ENCODE measurements at regions not wholly inside any gene's neighbourhood (a gene's known extent, or its start where the extent isn't known, plus 50 kb on each side); places are given as distances from the start of the nearest gene placed in this dataset.

DNA sequence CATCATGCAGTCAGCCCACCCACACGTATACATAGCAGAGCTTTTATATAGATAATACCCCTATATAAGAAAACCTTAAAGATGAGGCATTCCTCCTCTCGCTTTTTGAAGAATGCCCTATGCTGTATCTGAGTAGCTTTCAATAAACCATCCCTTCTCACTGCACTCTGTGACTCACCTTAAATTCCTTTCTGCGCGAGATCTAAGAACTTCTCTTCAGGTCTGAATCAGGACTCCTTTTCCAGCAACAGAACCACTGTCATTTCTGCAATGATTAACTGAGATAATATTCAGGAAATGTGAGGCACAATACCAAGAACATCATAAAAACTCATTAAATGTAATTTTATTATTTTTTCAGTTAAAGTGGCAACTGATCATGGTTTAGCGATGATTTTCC is 76.4 kb upstream of the DCLK2 start:
- no peak overlapping the region for H3K4me3 ChIP-seq (ENCODE audit: low read depth, low read length)
- TF ChIP-seq, protein P1, sequence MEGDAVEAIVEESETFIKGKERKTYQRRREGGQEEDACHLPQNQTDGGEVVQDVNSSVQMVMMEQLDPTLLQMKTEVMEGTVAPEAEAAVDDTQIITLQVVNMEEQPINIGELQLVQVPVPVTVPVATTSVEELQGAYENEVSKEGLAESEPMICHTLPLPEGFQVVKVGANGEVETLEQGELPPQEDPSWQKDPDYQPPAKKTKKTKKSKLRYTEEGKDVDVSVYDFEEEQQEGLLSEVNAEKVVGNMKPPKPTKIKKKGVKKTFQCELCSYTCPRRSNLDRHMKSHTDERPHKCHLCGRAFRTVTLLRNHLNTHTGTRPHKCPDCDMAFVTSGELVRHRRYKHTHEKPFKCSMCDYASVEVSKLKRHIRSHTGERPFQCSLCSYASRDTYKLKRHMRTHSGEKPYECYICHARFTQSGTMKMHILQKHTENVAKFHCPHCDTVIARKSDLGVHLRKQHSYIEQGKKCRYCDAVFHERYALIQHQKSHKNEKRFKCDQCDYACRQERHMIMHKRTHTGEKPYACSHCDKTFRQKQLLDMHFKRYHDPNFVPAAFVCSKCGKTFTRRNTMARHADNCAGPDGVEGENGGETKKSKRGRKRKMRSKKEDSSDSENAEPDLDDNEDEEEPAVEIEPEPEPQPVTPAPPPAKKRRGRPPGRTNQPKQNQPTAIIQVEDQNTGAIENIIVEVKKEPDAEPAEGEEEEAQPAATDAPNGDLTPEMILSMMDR (IDR thresholded peaks at IDR 0.05; ENCODE audit: insufficient read depth, low read depth, low read length), result no peak
- DNase-seq (ENCODE audit: low read depth), result no peak

DNA sequence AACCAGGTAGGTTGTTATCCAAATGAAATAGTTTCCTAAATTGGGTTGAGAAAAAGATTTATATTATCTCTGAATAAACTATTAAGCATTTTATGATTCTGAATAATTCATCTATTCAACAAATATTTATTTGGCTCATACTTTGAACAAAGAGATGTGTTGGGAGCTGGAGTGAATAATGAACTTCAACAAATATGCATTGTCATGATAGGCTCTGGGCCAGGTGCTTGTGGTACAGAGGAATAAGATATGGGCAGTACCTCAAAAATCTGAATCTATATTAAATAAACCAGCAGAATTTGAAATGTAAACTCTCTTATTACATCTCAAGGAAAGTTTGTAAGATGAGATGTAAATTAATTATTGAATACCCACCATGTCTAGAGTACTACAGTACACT is 75.7 kb upstream of the DCLK2 start:
- no peak overlapping the region for H3K4me3 ChIP-seq (ENCODE audit: low read depth, low read length)
- TF ChIP-seq, protein P1 (IDR thresholded peaks at IDR 0.05; ENCODE audit: insufficient read depth, low read depth, low read length), result no peak
- DNase-seq (ENCODE audit: low read depth), result no peak

DNA sequence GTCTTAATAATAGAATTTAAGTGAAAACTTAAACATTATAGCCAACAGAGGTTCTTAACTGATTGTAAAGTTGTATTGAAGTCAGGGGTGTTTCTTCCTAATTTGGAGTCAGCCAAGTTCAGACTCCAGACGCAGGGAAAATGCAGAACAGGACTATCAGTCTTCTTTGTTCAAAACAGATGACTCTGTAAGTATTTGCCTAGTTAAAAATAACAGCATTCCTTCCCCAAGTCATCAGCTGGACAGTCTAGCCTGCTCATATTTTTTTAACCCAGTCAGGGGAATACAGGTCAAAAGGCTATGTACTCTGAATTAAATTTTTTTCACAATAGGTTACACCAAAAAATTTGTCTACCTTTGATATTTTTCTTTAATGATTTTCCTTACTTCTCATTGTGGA is 73.8 kb upstream of the DCLK2 start:
- no peak overlapping the region for H3K4me3 ChIP-seq (ENCODE audit: low read depth, low read length)
- TF ChIP-seq, protein P1 (IDR thresholded peaks at IDR 0.05; ENCODE audit: insufficient read depth, low read depth, low read length), result no peak
- peak; percentile 65 for DNase-seq (ENCODE audit: low read depth)

DNA sequence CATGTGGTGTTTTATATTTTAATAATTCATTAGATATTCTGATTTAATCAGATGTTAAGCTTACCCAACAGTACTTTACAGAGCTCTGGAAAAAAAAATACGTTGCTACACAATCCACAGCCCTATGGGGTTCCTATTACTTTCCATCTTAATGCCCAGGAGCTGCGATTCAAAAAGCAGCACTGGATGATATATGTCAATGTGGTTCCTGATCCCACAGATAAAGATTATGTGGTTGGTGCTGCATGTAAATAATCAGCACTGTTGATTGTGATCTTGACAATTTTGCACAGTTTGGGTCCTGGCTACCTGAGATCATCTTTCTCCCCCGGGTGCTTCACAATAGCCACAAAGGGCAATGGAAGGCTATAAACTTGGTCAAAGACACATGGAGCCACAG is 72.7 kb upstream of the DCLK2 start:
- TF ChIP-seq, protein P1 (IDR thresholded peaks at IDR 0.05; ENCODE audit: insufficient read depth, low read depth, low read length), result no peak
- no peak for DNase-seq (ENCODE audit: low read depth)
- no peak overlapping the region for H3K4me3 ChIP-seq (ENCODE audit: low read depth, low read length)

DNA sequence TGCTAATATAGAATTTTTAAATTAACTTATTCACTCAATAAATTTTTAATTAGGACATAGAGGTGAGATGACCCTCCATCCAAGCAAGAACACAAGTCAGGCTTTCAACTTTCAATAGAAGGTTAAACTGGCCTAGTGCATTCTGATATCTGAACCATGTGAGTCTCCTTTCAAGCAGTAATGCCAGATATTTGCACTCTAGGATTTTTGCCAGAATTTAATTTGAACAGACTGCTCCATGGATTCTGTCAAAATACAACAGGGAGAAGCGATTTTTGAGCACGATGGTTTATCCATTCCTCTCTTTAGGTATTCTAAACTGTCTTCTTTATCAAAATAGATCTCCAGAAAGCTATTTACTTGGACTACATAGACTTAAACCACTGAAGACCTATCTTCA is 72.0 kb upstream of the DCLK2 start:
- no peak for DNase-seq (ENCODE audit: low read depth)
- TF ChIP-seq, protein P1 (IDR thresholded peaks at IDR 0.05; ENCODE audit: insufficient read depth, low read depth, low read length), result no peak
- no peak overlapping the region for H3K4me3 ChIP-seq (ENCODE audit: low read depth, low read length)

DNA sequence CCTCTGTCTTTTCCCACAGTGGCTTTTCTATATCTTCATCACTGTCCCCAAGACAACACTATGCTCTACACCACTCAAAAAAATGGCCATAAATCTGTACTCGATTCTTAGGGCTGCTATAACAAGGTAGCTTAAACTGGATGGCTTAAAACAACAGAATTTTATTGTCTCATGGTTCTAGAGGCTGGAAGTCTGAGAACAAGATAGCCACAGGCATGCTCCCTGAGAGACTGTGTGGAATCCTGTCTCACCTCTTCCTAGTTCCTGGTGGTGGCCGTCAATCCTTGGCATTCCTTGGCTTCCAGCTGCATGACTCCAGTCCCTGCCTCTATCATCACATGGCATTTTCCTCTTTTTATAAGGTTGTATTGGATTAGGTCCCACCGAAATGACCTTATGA is 70.7 kb upstream of the DCLK2 start:
- DNase-seq (ENCODE audit: low read depth), result no peak
- no peak overlapping the region for H3K4me3 ChIP-seq (ENCODE audit: low read depth, low read length)
- TF ChIP-seq, protein P1 (IDR thresholded peaks at IDR 0.05; ENCODE audit: insufficient read depth, low read depth, low read length), result no peak

DNA sequence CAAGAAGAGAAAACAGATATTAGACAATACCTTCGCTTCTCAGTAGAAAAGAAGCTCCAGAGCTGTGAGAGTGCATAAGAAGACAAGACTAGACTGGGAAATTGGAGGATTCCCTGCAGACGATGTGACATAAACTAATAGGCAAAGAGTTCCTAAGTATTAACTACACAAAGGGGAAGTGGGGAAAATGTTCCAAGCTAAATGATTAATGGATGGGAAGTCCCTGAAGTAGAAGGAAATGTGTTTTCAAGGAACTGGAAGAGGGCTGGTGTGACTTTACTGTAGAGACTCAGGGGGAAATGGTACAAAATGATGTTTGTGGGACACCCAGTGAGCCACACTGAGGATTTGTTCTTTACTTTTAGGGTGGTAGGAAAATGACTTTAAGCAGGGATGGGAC is 69.7 kb upstream of the DCLK2 start:
- DNase-seq (ENCODE audit: low read depth), result no peak
- TF ChIP-seq, protein P1 (IDR thresholded peaks at IDR 0.05; ENCODE audit: insufficient read depth, low read depth, low read length), result no peak
- no peak overlapping the region for H3K4me3 ChIP-seq (ENCODE audit: low read depth, low read length)
